ENCODE measurements at regions not wholly inside any gene's neighbourhood (a gene's known extent, or its start where the extent isn't known, plus 50 kb on each side); places are given as distances from the start of the nearest gene placed in this dataset.

- Histone ChIP-seq H3K9me3 (ENCODE audit: control insufficient read depth in 2 of 3, insufficient read depth in 1 of 3, low read length in 3 of 3) (no peaks in the 10 kb centered on the region), H3K36me3 (ENCODE audit: control insufficient read depth in 2 of 3, insufficient read depth in 3 of 3, low read length in 3 of 3) (no peaks in the 10 kb centered on the region), H3K27me3 (ENCODE audit: control insufficient read depth, insufficient read depth, low read length) (no peaks in the 10 kb centered on the region), H3K4me3 (ENCODE audit: low read length in 3 of 3) (no peak overlapping the region), H3K27ac (ENCODE audit: low read depth in 2 of 2, low read length in 2 of 2) (no peak overlapping the region), H3K9ac (ENCODE audit: low read length in 3 of 3) (no peak overlapping the region), H3K4me1 (ENCODE audit: control insufficient read depth in 2 of 3, insufficient read depth in 2 of 3, low read depth in 1 of 3, low read length in 3 of 3) (no peaks in the 10 kb centered on the region)
- DNase-seq: no peak
- intact Hi-C loops (cut with DNase I): no loop called here
- TF ChIP-seq CTCF (IDR thresholded peaks at IDR 0.05; ENCODE audit: borderline replicate concordance, extremely low read depth, insufficient read depth): no peak
- no peak for FAIRE-seq
These were observed 66.3 kb upstream of the TMEM215 start for GRCh38 chr9:32716955-32717543.

- no peaks in the 10 kb centered on the region for H3K4me1 ChIP-seq (ENCODE audit: control insufficient read depth in 2 of 3, insufficient read depth in 2 of 3, low read depth in 1 of 3, low read length in 3 of 3)
- no peak overlapping the region for H3K9ac ChIP-seq (ENCODE audit: low read length in 3 of 3)
- TF ChIP-seq CTCF (IDR thresholded peaks at IDR 0.05; ENCODE audit: borderline replicate concordance, extremely low read depth, insufficient read depth): no peak
- H3K4me3 ChIP-seq (ENCODE audit: low read length in 3 of 3): no peak overlapping the region
- no peaks in the 10 kb centered on the region for H3K27me3 ChIP-seq (ENCODE audit: control insufficient read depth, insufficient read depth, low read length)
- H3K9me3 ChIP-seq (ENCODE audit: control insufficient read depth in 2 of 3, insufficient read depth in 1 of 3, low read length in 3 of 3): no peaks in the 10 kb centered on the region
- no peaks in the 10 kb centered on the region for H3K36me3 ChIP-seq (ENCODE audit: control insufficient read depth in 2 of 3, insufficient read depth in 3 of 3, low read length in 3 of 3)
- intact Hi-C loops (cut with DNase I): no loop called here
- H3K27ac ChIP-seq (ENCODE audit: low read depth in 2 of 2, low read length in 2 of 2): no peak overlapping the region
- FAIRE-seq: no peak
- DNase-seq: no peak
These were observed 60.6 kb upstream of the TMEM215 start for GRCh38 chr9:32722704-32723103.

DNA sequence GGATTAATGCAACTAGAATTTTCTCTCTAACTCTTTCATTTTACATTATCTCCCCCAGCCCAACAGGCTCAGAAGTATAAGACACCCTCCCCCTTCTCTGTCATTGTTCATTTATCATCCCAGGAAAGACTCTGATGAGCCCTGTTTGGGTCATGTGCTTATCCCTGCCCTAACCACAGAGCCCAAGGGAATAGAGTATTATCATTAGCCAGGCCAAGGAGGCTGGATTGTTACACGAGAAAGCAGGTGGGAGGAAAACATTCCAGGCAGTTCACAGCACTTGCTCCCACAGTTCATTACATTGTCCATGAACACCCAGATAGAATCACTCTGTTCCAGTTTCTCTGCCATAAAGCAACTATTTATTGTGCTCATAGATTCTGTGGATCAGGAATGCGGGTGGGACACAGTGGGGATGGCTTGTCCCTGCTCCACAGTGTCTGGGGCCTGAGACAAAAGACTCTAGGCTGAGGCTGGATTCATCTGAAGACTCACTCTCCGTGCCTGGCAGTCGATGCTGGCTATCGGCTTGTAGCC lies 59.5 kb upstream of the TMEM215 start:
- H3K4me3 ChIP-seq (ENCODE audit: low read length in 3 of 3): no peak overlapping the region
- intact Hi-C loops (cut with DNase I): no loop called here
- no peaks in the 10 kb centered on the region for H3K9me3 ChIP-seq (ENCODE audit: control insufficient read depth in 2 of 3, insufficient read depth in 1 of 3, low read length in 3 of 3)
- no peaks in the 10 kb centered on the region for H3K27me3 ChIP-seq (ENCODE audit: control insufficient read depth, insufficient read depth, low read length)
- no peak overlapping the region for H3K9ac ChIP-seq (ENCODE audit: low read length in 3 of 3)
- DNase-seq (peak in 1 of 5 donors; percentile 27), FAIRE-seq (no peak)
- no peaks in the 10 kb centered on the region for H3K36me3 ChIP-seq (ENCODE audit: control insufficient read depth in 2 of 3, insufficient read depth in 3 of 3, low read length in 3 of 3)
- no peaks in the 10 kb centered on the region for H3K4me1 ChIP-seq (ENCODE audit: control insufficient read depth in 2 of 3, insufficient read depth in 2 of 3, low read depth in 1 of 3, low read length in 3 of 3)
- H3K27ac ChIP-seq (ENCODE audit: low read depth in 2 of 2, low read length in 2 of 2): no peak overlapping the region
- no peak for TF ChIP-seq CTCF (IDR thresholded peaks at IDR 0.05; ENCODE audit: borderline replicate concordance, extremely low read depth, insufficient read depth)

All from kidney (tissue), 13 donors.